Lower lobe of right lung (tissue), 2 donors: ENCODE measurements at regions not wholly inside any gene's neighbourhood (a gene's known extent, or its start where the extent isn't known, plus 50 kb on each side); places are given as distances from the start of the nearest gene placed in this dataset.

Experiments used
- ATAC-seq, 2 donors: fragments of 200-7000 bp; cut with Tn5 transposase; one replicate each; pipeline ENCODE4 v1.9.1; 2020 to 2022; ENCODE audit warnings: mild to moderate bottlenecking in 2 of 2, moderate library complexity in 2 of 2
- DNase-seq: peaks from one replicate; pipeline ENCODE4 v3.0.0-alpha.2; 2020
- H3K27ac ChIP-seq: fragments of 200-600 bp; one replicate; pipeline ENCODE4 v1.8.0; 2022
- H3K27me3 ChIP-seq: fragments of 200-600 bp; one replicate; pipeline ENCODE4 v1.8.0; 2022; ENCODE audit warnings: low read depth
- H3K36me3 ChIP-seq: fragments of 200-600 bp; one replicate; pipeline ENCODE4 v1.8.0; 2022; ENCODE audit warnings: mild to moderate bottlenecking
- H3K4me1 ChIP-seq: fragments of 200-600 bp; one replicate; pipeline ENCODE4 v1.8.0; 2022
- H3K4me3 ChIP-seq: fragments of 200-600 bp; one replicate; pipeline ENCODE4 v1.8.0; 2022; ENCODE audit warnings: mild to moderate bottlenecking
- H3K9me3 ChIP-seq: fragments of 200-600 bp; one replicate; pipeline ENCODE4 v1.8.0; 2022
- CTCF ChIP-seq: fragments of 200-600 bp; IDR thresholded peaks from one replicate; pipeline ENCODE4 v1.8.0; 2022; ENCODE audit warnings: antibody characterized with exemption, mild to moderate bottlenecking
- intact Hi-C: fragments of 100-400 bp; cut with DNase I; formaldehyde crosslinking; loops from one replicate; pipeline ENCODE4 v1.11.0; 2022
- donor health status: DM: no; HTN: yes; CAD: no; lungs with severe emphysema.

- intact Hi-C loops, result no loop called here
- Histone ChIP-seq H3K36me3 (no peaks in the 10 kb centered on the region), H3K9me3 (no peaks in the 10 kb centered on the region), H3K4me1 (no peaks in the 10 kb centered on the region), H3K27me3 (no peaks in the 10 kb centered on the region), H3K4me3 (no peak overlapping the region), H3K27ac (no peak overlapping the region)
- ATAC-seq (no peak), DNase-seq (no peak)
- no peak for TF ChIP-seq CTCF
These were observed 144.7 kb downstream of the DCK start for GRCh38 chr4:71138007-71138615.

GRCh38 chr4:71140563-71140962 is 147.1 kb downstream of the DCK start:
- Histone ChIP-seq H3K9me3 (no peaks in the 10 kb centered on the region), H3K27ac (no peak overlapping the region), H3K4me3 (no peak overlapping the region), H3K4me1 (no peaks in the 10 kb centered on the region), H3K36me3 (no peaks in the 10 kb centered on the region), H3K27me3 (no peaks in the 10 kb centered on the region)
- no peak for TF ChIP-seq CTCF
- ATAC-seq (no peak), DNase-seq (no peak)
- intact Hi-C loops, result no loop called here

- intact Hi-C loops, result no loop called here
- no peak for ATAC-seq
These were observed 147.7 kb downstream of the DCK start for GRCh38 chr4:71141125-71141524.

GRCh38 chr4:71147261-71147660 is 153.8 kb downstream of the DCK start:
- no peak for TF ChIP-seq CTCF
- Histone ChIP-seq H3K4me1 (no peaks in the 10 kb centered on the region), H3K4me3 (no peak overlapping the region), H3K27ac (no peak overlapping the region), H3K36me3 (no peaks in the 10 kb centered on the region), H3K27me3 (no peaks in the 10 kb centered on the region), H3K9me3 (no peaks in the 10 kb centered on the region)
- no peak for ATAC-seq
- intact Hi-C loops, result no loop called here
- no peak for DNase-seq

More at GRCh38 chr4:71141125-71141524, 147.7 kb downstream of the DCK start:
- H3K27ac ChIP-seq, result no peak overlapping the region
- DNase-seq, result no peak
- no peaks in the 10 kb centered on the region for H3K36me3 ChIP-seq
- H3K9me3 ChIP-seq, result no peaks in the 10 kb centered on the region
- TF ChIP-seq CTCF, result no peak
- no peak overlapping the region for H3K4me3 ChIP-seq
- no peaks in the 10 kb centered on the region for H3K27me3 ChIP-seq
- H3K4me1 ChIP-seq, result no peaks in the 10 kb centered on the region

- Histone ChIP-seq H3K36me3 (no peaks in the 10 kb centered on the region), H3K9me3 (no peaks in the 10 kb centered on the region), H3K27me3 (no peaks in the 10 kb centered on the region), H3K4me1 (no peaks in the 10 kb centered on the region), H3K27ac (no peak overlapping the region), H3K4me3 (no peak overlapping the region)
- no peak for ATAC-seq
- no peak for DNase-seq
- intact Hi-C loops, result no loop called here
- no peak for TF ChIP-seq CTCF
These were observed 155.1 kb downstream of the DCK start for GRCh38 chr4:71148545-71148944.
